Osteoblast (primary cell): ENCODE measurements at regions not wholly inside any gene's neighbourhood (a gene's known extent, or its start where the extent isn't known, plus 50 kb on each side); places are given as distances from the start of the nearest gene placed in this dataset.
"Not testable (repeated sequence)": the region's sequence is repeated elsewhere in the genome, so short reads cannot be mapped to it uniquely, and the experiment has no call there.

Source experiments
- DNase-seq: peaks from one replicate; pipeline ENCODE4 v3.0.0; 2011; ENCODE audit warnings: low spot score, mixed read lengths; ENCODE audit not compliant: insufficient read length; ENCODE audit errors: missing footprints
- H2AFZ ChIP-seq: 2 replicates; pipeline ENCODE4 v1.6.0; 2011; ENCODE audit warnings: mild to moderate bottlenecking, low read length
- H3K27ac ChIP-seq: 2 replicates; pipeline ENCODE4 v1.5.1; 2011; ENCODE audit warnings: mild to moderate bottlenecking, low read depth, low read length, moderate library complexity
- H3K27me3 ChIP-seq: 2 replicates; pipeline ENCODE4 v1.6.0; 2012; ENCODE audit warnings: mild to moderate bottlenecking, control low read depth, inconsistent platforms, low read length, moderate library complexity; ENCODE audit not compliant: insufficient read depth
- H3K36me3 ChIP-seq: 2 replicates; pipeline ENCODE4 v1.5.1; 2011; ENCODE audit warnings: mild to moderate bottlenecking, low read length, control low read depth, moderate library complexity; ENCODE audit not compliant: insufficient read depth
- H3K4me1 ChIP-seq: 2 replicates; pipeline ENCODE4 v1.5.1; 2011; ENCODE audit warnings: mild to moderate bottlenecking, low read length, control low read depth, moderate library complexity; ENCODE audit not compliant: insufficient read depth
- H3K4me2 ChIP-seq: 2 replicates; pipeline ENCODE4 v1.6.0; 2011; ENCODE audit warnings: mild to moderate bottlenecking, low read length; ENCODE audit not compliant: insufficient read depth
- H3K4me3 ChIP-seq: fragments of 200-600 bp; sonication (generic); 3 replicates; pipeline ENCODE4 v1.5.1; 2012; ENCODE audit warnings: mild to moderate bottlenecking, low read length, inconsistent platforms; ENCODE audit not compliant: insufficient read depth
- H3K79me2 ChIP-seq: 2 replicates; pipeline ENCODE4 v1.6.0; 2012; ENCODE audit warnings: mild to moderate bottlenecking, low read length, control low read depth, inconsistent platforms; ENCODE audit not compliant: insufficient read depth
- H3K9me3 ChIP-seq: 2 replicates; pipeline ENCODE4 v1.5.1; 2011; ENCODE audit warnings: low read depth, low read length, control low read depth
- H4K20me1 ChIP-seq: 2 replicates; pipeline ENCODE4 v1.6.0; 2012; ENCODE audit warnings: mild to moderate bottlenecking, low read length, control low read depth; ENCODE audit not compliant: insufficient read depth
- CTCF ChIP-seq: IDR thresholded peaks from 2 replicates; pipeline ENCODE4 v1.5.1; 2011; ENCODE audit warnings: mild to moderate bottlenecking, low read depth, low read length, moderate library complexity; ENCODE audit errors: extremely low read depth

- H2AFZ ChIP-seq = no peak overlapping the region
- no peaks in the 10 kb centered on the region for H3K36me3 ChIP-seq
- no peaks in the 10 kb centered on the region for H3K79me2 ChIP-seq
- TF ChIP-seq CTCF = no peak
- no peaks in the 10 kb centered on the region for H3K27me3 ChIP-seq
- H3K4me1 ChIP-seq = no peaks in the 10 kb centered on the region
- no peak overlapping the region for H3K4me2 ChIP-seq
- H3K4me3 ChIP-seq = no peak overlapping the region
- H3K27ac ChIP-seq = no peak overlapping the region
- no peaks in the 10 kb centered on the region for H3K9me3 ChIP-seq
- DNase-seq = no peak
- no peaks in the 10 kb centered on the region for H4K20me1 ChIP-seq
Measured at GRCh38 chr4:151850791-151851213, 90.0 kb upstream of the GATB start.

GRCh38 chr4:151845551-151845950 is 84.7 kb upstream of the GATB start:
- H3K36me3 ChIP-seq, H3K4me2 ChIP-seq, H3K9me3 ChIP-seq, H3K4me1 ChIP-seq, H2AFZ ChIP-seq, H3K4me3 ChIP-seq, H3K27me3 ChIP-seq, H3K27ac ChIP-seq, H3K79me2 ChIP-seq, DNase-seq, H4K20me1 ChIP-seq: not testable (repeated sequence)

GRCh38 chr4:151842430-151843079 is 81.7 kb upstream of the GATB start:
- no peak overlapping the region for H3K4me2 ChIP-seq

GRCh38 chr4:151841107-151841506 is 80.3 kb upstream of the GATB start:
- Histone ChIP-seq H4K20me1 (no peaks in the 10 kb centered on the region), H2AFZ (no peak overlapping the region), H3K36me3 (no peaks in the 10 kb centered on the region), H3K27me3 (peaks cover 8% of the 10 kb centered on the region), H3K4me2 (no peak overlapping the region), H3K9me3 (no peaks in the 10 kb centered on the region), H3K27ac (no peak overlapping the region), H3K79me2 (no peaks in the 10 kb centered on the region), H3K4me3 (no peak overlapping the region), H3K4me1 (no peaks in the 10 kb centered on the region)
- DNase-seq = no peak
- no peak for TF ChIP-seq CTCF

More at GRCh38 chr4:151842430-151843079, 81.7 kb upstream of the GATB start:
- Histone ChIP-seq H3K4me1 (no peaks in the 10 kb centered on the region), H3K27ac (no peak overlapping the region), H3K9me3 (no peaks in the 10 kb centered on the region), H3K4me3 (no peak overlapping the region), H2AFZ (no peak overlapping the region), H3K27me3 (peaks cover 8% of the 10 kb centered on the region), H4K20me1 (no peaks in the 10 kb centered on the region), H3K36me3 (no peaks in the 10 kb centered on the region), H3K79me2 (no peaks in the 10 kb centered on the region)
- TF ChIP-seq CTCF = no peak
- DNase-seq = no peak
